ENCODE measurements at regions not wholly inside any gene's neighbourhood (a gene's known extent, or its start where the extent isn't known, plus 50 kb on each side); places are given as distances from the start of the nearest gene placed in this dataset.

DNA sequence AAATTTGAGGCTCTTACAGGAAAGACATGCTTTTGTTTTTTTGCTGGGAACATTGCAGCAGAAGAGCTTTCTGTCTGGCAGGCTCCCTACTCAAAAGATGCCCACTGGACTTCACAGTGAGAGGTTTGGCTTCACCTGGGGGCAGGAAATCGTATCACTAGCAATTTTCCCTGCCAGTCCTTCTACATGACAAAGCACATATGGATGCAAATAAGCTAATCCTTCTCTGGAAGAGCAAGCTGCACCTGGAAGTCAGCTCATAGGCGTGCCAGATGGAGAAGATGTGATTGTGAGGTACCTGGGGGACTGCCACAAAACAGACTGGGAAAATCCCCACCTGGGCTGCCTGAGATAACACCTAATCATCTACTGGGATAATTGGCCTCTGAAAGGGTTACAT, 195.0 kb upstream of the CPHXL start:
- no peaks in the 10 kb centered on the region for H3K27me3 ChIP-seq (replicated peaks in 1 of 4; ENCODE audit: control extremely low read depth in 1 of 4, control insufficient read depth in 3 of 4, insufficient read depth in 4 of 4, low read length in 3 of 4)
- no peak overlapping the region for H3K27ac Mint-ChIP-seq
- no peaks in the 10 kb centered on the region for H3K36me3 ChIP-seq (replicated peaks in 1 of 2; ENCODE audit: control extremely low read depth in 1 of 2, control insufficient read depth in 1 of 2, extremely low read depth in 1 of 2, insufficient read depth in 2 of 2, low read length in 1 of 2)
- intact Hi-C loops (cut with micrococcal nuclease) = no loop called here
- no peak overlapping the region for H3K4me2 ChIP-seq (replicated peaks; ENCODE audit: low read depth, low read length, poor library complexity, severe bottlenecking)
- POLR2A ChIA-PET = no interaction called here
- H3K4me1 ChIP-seq (ENCODE audit: control insufficient read depth in 2 of 2, insufficient read depth in 2 of 2, low read length in 2 of 2) = no peaks in the 10 kb centered on the region
- H3K9me3 Mint-ChIP-seq (ENCODE audit: insufficient read depth) = no peaks in the 10 kb centered on the region
- H3K4me3 Mint-ChIP-seq = no peak overlapping the region
- TF ChIP-seq, protein P1, sequence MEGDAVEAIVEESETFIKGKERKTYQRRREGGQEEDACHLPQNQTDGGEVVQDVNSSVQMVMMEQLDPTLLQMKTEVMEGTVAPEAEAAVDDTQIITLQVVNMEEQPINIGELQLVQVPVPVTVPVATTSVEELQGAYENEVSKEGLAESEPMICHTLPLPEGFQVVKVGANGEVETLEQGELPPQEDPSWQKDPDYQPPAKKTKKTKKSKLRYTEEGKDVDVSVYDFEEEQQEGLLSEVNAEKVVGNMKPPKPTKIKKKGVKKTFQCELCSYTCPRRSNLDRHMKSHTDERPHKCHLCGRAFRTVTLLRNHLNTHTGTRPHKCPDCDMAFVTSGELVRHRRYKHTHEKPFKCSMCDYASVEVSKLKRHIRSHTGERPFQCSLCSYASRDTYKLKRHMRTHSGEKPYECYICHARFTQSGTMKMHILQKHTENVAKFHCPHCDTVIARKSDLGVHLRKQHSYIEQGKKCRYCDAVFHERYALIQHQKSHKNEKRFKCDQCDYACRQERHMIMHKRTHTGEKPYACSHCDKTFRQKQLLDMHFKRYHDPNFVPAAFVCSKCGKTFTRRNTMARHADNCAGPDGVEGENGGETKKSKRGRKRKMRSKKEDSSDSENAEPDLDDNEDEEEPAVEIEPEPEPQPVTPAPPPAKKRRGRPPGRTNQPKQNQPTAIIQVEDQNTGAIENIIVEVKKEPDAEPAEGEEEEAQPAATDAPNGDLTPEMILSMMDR (IDR thresholded peaks at IDR 0.05) = no peak
- TF ChIP-seq EZH2 (IDR thresholded peaks at IDR 0.05; ENCODE audit: borderline replicate concordance, insufficient read depth, low read depth, low read length, poor library complexity, severe bottlenecking) = no peak
- no peaks in the 10 kb centered on the region for H3K27me3 Mint-ChIP-seq
- no peaks in the 10 kb centered on the region for H3K79me2 ChIP-seq (ENCODE audit: control insufficient read depth, insufficient read depth, low read length)
- no peak overlapping the region for H2AFZ ChIP-seq (ENCODE audit: insufficient read depth, low read depth, low read length, poor library complexity, severe bottlenecking)
- H3K4me1 Mint-ChIP-seq = no peaks in the 10 kb centered on the region
- H3K4me3 ChIP-seq (ENCODE audit: control extremely low read depth in 1 of 5, extremely low read depth in 1 of 5, insufficient read depth in 1 of 5, low read depth in 2 of 5, low read length in 4 of 5) = no peak overlapping the region
- no CpG with 5 or more reads among the region's 2 CpGs for WGBS (ENCODE audit: insufficient coverage)
- H3K9ac ChIP-seq (ENCODE audit: low read length) = no peak overlapping the region
- ATAC-seq (ENCODE audit: low read depth) = no peak
- CTCF ChIA-PET = no interaction called here
- no peaks in the 10 kb centered on the region for H3K9me3 ChIP-seq (ENCODE audit: control extremely low read depth in 1 of 3, control insufficient read depth in 2 of 3, insufficient read depth in 1 of 3, low read length in 2 of 3)
- no peak for DNase-seq
- no peak overlapping the region for H3K27ac ChIP-seq (ENCODE audit: low read length in 2 of 2)
- H4K20me1 ChIP-seq (ENCODE audit: control insufficient read depth, insufficient read depth, low read length, poor library complexity, severe bottlenecking) = no peaks in the 10 kb centered on the region

DNA sequence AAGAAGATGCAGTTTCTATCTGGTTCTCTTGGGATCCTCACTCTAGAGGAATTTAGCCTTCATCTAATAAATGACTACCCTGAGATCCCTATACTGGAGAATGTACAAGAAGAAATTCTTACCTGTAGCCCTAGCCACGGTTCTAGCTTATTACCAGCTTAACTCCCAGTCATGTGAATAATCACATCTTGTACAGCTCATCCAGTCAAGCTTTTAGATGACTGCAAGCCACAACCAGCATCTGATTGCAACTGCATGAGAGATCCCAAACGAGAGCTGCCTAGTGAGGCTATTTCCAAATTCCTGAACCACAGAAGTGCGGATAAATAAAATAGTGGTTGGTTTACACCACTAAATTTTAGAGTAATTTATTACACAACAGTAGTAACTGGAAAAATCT, 196.0 kb upstream of the CPHXL start:
- Histone ChIP-seq H3K4me1 (ENCODE audit: control insufficient read depth in 2 of 2, insufficient read depth in 2 of 2, low read length in 2 of 2) (no peaks in the 10 kb centered on the region), H3K27me3 (replicated peaks in 1 of 4; ENCODE audit: control extremely low read depth in 1 of 4, control insufficient read depth in 3 of 4, insufficient read depth in 4 of 4, low read length in 3 of 4) (no peaks in the 10 kb centered on the region), H2AFZ (ENCODE audit: insufficient read depth, low read depth, low read length, poor library complexity, severe bottlenecking) (no peak overlapping the region), H3K79me2 (ENCODE audit: control insufficient read depth, insufficient read depth, low read length) (no peaks in the 10 kb centered on the region), H3K27ac (ENCODE audit: low read length in 2 of 2) (no peak overlapping the region), H3K9ac (ENCODE audit: low read length) (no peak overlapping the region), H4K20me1 (ENCODE audit: control insufficient read depth, insufficient read depth, low read length, poor library complexity, severe bottlenecking) (no peaks in the 10 kb centered on the region), H3K9me3 (ENCODE audit: control extremely low read depth in 1 of 3, control insufficient read depth in 2 of 3, insufficient read depth in 1 of 3, low read length in 2 of 3) (no peaks in the 10 kb centered on the region), H3K4me3 (ENCODE audit: control extremely low read depth in 1 of 5, extremely low read depth in 1 of 5, insufficient read depth in 1 of 5, low read depth in 2 of 5, low read length in 4 of 5) (no peak overlapping the region), H3K4me2 (replicated peaks; ENCODE audit: low read depth, low read length, poor library complexity, severe bottlenecking) (no peak overlapping the region), H3K36me3 (replicated peaks in 1 of 2; ENCODE audit: control extremely low read depth in 1 of 2, control insufficient read depth in 1 of 2, extremely low read depth in 1 of 2, insufficient read depth in 2 of 2, low read length in 1 of 2) (no peaks in the 10 kb centered on the region)
- TF ChIP-seq EZH2 (IDR thresholded peaks at IDR 0.05; ENCODE audit: borderline replicate concordance, insufficient read depth, low read depth, low read length, poor library complexity, severe bottlenecking) = no peak
- Mint-ChIP-seq H3K4me3 (no peak overlapping the region), H3K27me3 (no peaks in the 10 kb centered on the region), H3K9me3 (ENCODE audit: insufficient read depth) (no peaks in the 10 kb centered on the region), H3K27ac (no peak overlapping the region), H3K4me1 (no peaks in the 10 kb centered on the region)
- intact Hi-C loops (cut with micrococcal nuclease) = no loop called here
- DNase-seq = no peak
- ATAC-seq (ENCODE audit: low read depth) = no peak
- POLR2A ChIA-PET = no interaction called here
- 63% methylated on average over 1 of the region's 3 CpGs for WGBS (ENCODE audit: insufficient coverage)
- CTCF ChIA-PET = no interaction called here

Measured in B cell (primary cell).